HCT116 (cell line): ENCODE measurements at regions not wholly inside any gene's neighbourhood (a gene's known extent, or its start where the extent isn't known, plus 50 kb on each side); places are given as distances from the start of the nearest gene placed in this dataset.
A peak's percentile ranks its signal among the peaks of the same experiment; 100 is the strongest.

Source experiments
- ATAC-seq: fragments of 200-7000 bp; cut with Tn5 transposase; 2 replicates; pipeline ENCODE4 v1.9.1; 2020; ENCODE audit warnings: mild to moderate bottlenecking, moderate library complexity
- BruUV-seq: library from RNA; stranded (reverse); fragments of 400-500 nt; replicated peaks from 2 replicates; lab custom pipeline; 2021; lab: Mats Ljungman, UMichigan
- CTCF ChIA-PET: fragments of 300-600 bp; sonication (Branson Sonifier 250); formaldehyde crosslinking; loops from one replicate; lab custom pipeline; 2021; ENCODE audit warnings: antibody characterized with exemption; lab: Charles Lee
- POLR2A ChIA-PET: fragments of 300-600, 350-600 bp; sonication (Branson Sonifier 250); formaldehyde crosslinking; loops from one replicate; lab custom pipeline; 2021; ENCODE audit warnings: antibody characterized with exemption; lab: Charles Lee
- RAD21 ChIA-PET, 2 experiments: fragments of 300-600 bp; sonication (Branson Sonifier 250); formaldehyde crosslinking; loops; one replicate each; lab custom pipeline; 2023; ENCODE audit warnings: low total read pairs in 2 of 2; ENCODE audit not compliant: uncharacterized antibody in 2 of 2, unreplicated experiment in 2 of 2, low non-redundant PET in 1 of 2; lab: Charles Lee
- DNase-seq: peaks from one replicate; pipeline ENCODE4 v3.0.0-alpha.2; 2010; ENCODE audit warnings: low read depth, low spot score
- H2AFZ ChIP-seq: fragments of 200-600 bp; shearing (Covaris generic), sonication (generic); 2 replicates; pipeline ENCODE4 v1.6.1; 2017; ENCODE audit warnings: low read depth, mixed run types, mixed read lengths, antibody characterized with exemption, low read length; ENCODE audit not compliant: poor library complexity, severe bottlenecking
- H3K27ac ChIP-seq: 2 replicates; pipeline ENCODE4 v1.5.1; 2012; ENCODE audit warnings: low read depth, low read length
- H3K27me3 ChIP-seq: fragments of 200-600 bp; sonication (generic); 2 replicates; pipeline ENCODE4 v1.6.1; 2016; ENCODE audit warnings: mixed run types, low read length, mixed read lengths; ENCODE audit not compliant: insufficient read depth
- H3K36me3 ChIP-seq, 2 experiments: fragments of 200-500 bp in 1 of 2; fragments of 200-600 bp in 1 of 2; sonication (Bioruptor generic) in 1 of 2; sonication (generic) in 1 of 2; 2 replicates each; pipeline versions ENCODE4 v1.5.1 to v1.6.1; 2014 to 2016; ENCODE audit warnings: low read length in 2 of 2, inconsistent platforms in 1 of 2, mixed read lengths in 1 of 2, mixed run types in 1 of 2; ENCODE audit not compliant: insufficient read depth in 2 of 2, control insufficient read depth in 1 of 2
- H3K4me1 ChIP-seq, 2 experiments: fragments of 200-600 bp in 1 of 2; sonication (generic) in 1 of 2; 2 replicates each; pipeline versions ENCODE4 v1.5.1 to v1.6.1; 2012 to 2017; ENCODE audit warnings: low read length in 2 of 2, inconsistent platforms in 1 of 2, mild to moderate bottlenecking in 1 of 2, mixed read lengths in 1 of 2, mixed run types in 1 of 2, moderate library complexity in 1 of 2; ENCODE audit not compliant: insufficient read depth in 2 of 2, control insufficient read depth in 1 of 2
- H3K4me2 ChIP-seq: fragments of 200-600 bp; sonication (generic); 2 replicates; pipeline ENCODE4 v1.6.1; 2017; ENCODE audit warnings: mixed run types, low read length, mixed read lengths
- H3K4me3 ChIP-seq, 2 experiments: fragments of 200-600 bp in 1 of 2; sonication (generic) in 1 of 2; replicated peaks in 1 of 2; 2 replicates each; pipeline ENCODE4 v1.5.1; 2011 to 2016; ENCODE audit warnings: low read length in 2 of 2, control low read depth in 1 of 2, low read depth in 1 of 2, mild to moderate bottlenecking in 1 of 2, mixed read lengths in 1 of 2, mixed run types in 1 of 2
- H3K79me2 ChIP-seq: fragments of 200-600 bp; sonication (generic); 2 replicates; pipeline ENCODE4 v1.6.1; 2017; ENCODE audit warnings: mild to moderate bottlenecking, mixed run types, low read length, moderate library complexity, mixed read lengths; ENCODE audit not compliant: insufficient read depth
- H3K9ac ChIP-seq: fragments of 200-600 bp; sonication (generic); 2 replicates; pipeline ENCODE4 v1.6.1; 2016; ENCODE audit warnings: low read length, mixed read lengths
- H3K9me2 ChIP-seq: fragments of 200-600 bp; sonication (generic), shearing (Covaris generic); 2 replicates; pipeline ENCODE4 v1.6.1; 2017; ENCODE audit warnings: mixed run types, mild to moderate bottlenecking, moderate library complexity; ENCODE audit not compliant: insufficient read depth
- H3K9me3 ChIP-seq, 2 experiments: fragments of 200-500 bp in 1 of 2; fragments of 200-600 bp in 1 of 2; sonication (Bioruptor generic) in 1 of 2; sonication (generic) in 1 of 2; 2 replicates each; pipeline ENCODE4 v1.6.1; 2014 to 2017; ENCODE audit warnings: low read length in 2 of 2, mixed read lengths in 2 of 2, inconsistent platforms in 1 of 2, low read depth in 1 of 2, mild to moderate bottlenecking in 1 of 2, mixed run types in 1 of 2, moderate library complexity in 1 of 2; ENCODE audit not compliant: control insufficient read depth in 1 of 2, insufficient read depth in 1 of 2
- H4K20me1 ChIP-seq: fragments of 200-600 bp; sonication (generic), shearing (Covaris generic); 2 replicates; pipeline ENCODE4 v1.6.1; 2017; ENCODE audit warnings: mixed run types, mild to moderate bottlenecking, moderate library complexity; ENCODE audit not compliant: insufficient read depth
- ELF1 ChIP-seq: IDR thresholded peaks from 2 replicates; pipeline ENCODE4 v1.6.1; 2012; ENCODE audit warnings: low read depth, borderline replicate concordance
- RAD21 ChIP-seq: IDR thresholded peaks from 2 replicates; pipeline ENCODE4 v1.6.1; 2012; ENCODE audit warnings: low read depth, mild to moderate bottlenecking
- SIN3A ChIP-seq: IDR thresholded peaks from 2 replicates; pipeline ENCODE4 v1.6.1; 2012; ENCODE audit warnings: low read depth
- YY1 ChIP-seq: IDR thresholded peaks from 2 replicates; pipeline ENCODE4 v1.6.1; 2011; ENCODE audit warnings: low read length, low read depth, moderate library complexity, mild to moderate bottlenecking; ENCODE audit not compliant: insufficient replicate concordance; ENCODE audit errors: extremely low read depth
- intact Hi-C: fragments of 100-400 bp; cut with micrococcal nuclease; formaldehyde crosslinking; loops from 2 replicates; pipeline ENCODE4 v1.10.0; 2022
- TF ChIP-seq, protein P1 (sequence below), 3 experiments: fragments of 200-600 bp in 1 of 3; sonication (generic) in 1 of 3; IDR thresholded peaks in 2 of 3; conservative IDR thresholded peaks in 1 of 3; 2 replicates each; pipeline ENCODE4 v1.5.1; 2012 to 2017; ENCODE audit warnings: low read depth in 2 of 3, low read length in 2 of 3, antibody characterized with exemption in 1 of 3, borderline replicate concordance in 1 of 3, control low read depth in 1 of 3, mild to moderate bottlenecking in 1 of 3, mixed read lengths in 1 of 3, mixed run types in 1 of 3, moderate library complexity in 1 of 3; ENCODE audit not compliant: insufficient read depth in 1 of 3

DNA sequence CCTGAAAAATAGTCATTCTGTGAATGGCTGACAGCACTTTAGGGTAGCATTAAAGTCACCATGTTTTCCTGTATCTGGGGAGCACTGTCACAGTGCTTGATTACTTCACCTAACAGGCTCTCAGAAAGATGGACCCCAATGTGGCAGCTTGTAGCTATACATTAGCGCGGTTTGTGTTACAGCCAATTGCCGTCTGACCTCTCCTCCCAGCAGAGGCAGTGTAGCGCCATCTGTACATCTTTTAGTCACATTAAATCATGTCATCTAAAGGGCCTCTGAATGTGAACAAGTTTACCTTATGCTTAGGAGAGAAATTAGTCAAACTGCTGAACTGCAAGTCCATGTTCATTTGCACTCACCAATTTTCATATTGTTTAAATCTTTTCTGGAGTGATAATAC lies 113.7 kb downstream of the LMO3 start:
- ChIA-PET CTCF (no interaction called here), RAD21 (no interaction called here)
- Histone ChIP-seq H3K9me3 (no peaks in the 10 kb centered on the region), H3K9ac (no peak overlapping the region)
- no peak for ATAC-seq
- no peak for TF ChIP-seq SIN3A
- no peak for TF ChIP-seq YY1
- TF ChIP-seq, protein P1, sequence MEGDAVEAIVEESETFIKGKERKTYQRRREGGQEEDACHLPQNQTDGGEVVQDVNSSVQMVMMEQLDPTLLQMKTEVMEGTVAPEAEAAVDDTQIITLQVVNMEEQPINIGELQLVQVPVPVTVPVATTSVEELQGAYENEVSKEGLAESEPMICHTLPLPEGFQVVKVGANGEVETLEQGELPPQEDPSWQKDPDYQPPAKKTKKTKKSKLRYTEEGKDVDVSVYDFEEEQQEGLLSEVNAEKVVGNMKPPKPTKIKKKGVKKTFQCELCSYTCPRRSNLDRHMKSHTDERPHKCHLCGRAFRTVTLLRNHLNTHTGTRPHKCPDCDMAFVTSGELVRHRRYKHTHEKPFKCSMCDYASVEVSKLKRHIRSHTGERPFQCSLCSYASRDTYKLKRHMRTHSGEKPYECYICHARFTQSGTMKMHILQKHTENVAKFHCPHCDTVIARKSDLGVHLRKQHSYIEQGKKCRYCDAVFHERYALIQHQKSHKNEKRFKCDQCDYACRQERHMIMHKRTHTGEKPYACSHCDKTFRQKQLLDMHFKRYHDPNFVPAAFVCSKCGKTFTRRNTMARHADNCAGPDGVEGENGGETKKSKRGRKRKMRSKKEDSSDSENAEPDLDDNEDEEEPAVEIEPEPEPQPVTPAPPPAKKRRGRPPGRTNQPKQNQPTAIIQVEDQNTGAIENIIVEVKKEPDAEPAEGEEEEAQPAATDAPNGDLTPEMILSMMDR (IDR thresholded peaks at IDR 0.05 in 2 of 3, conservative IDR thresholded peaks at IDR 0.05 in 1 of 3; ENCODE audit: borderline replicate concordance in 1 of 3, insufficient read depth in 1 of 3, low read depth in 2 of 3, low read length in 2 of 3), result 0 out of 6 replicates have a peak, but pooled peaks of 1 of the 3 experiments have one; percentile 9
- peak; percentile 8; the same call in 1 of the 2 replicates for TF ChIP-seq RAD21
- TF ChIP-seq ELF1, result no peak
- TF ChIP-seq, all 23 proteins: peak for 2
- H3K27me3 ChIP-seq, result no peaks in the 10 kb centered on the region
- DNase-seq, result no peak
- no peak overlapping the region for H3K4me2 ChIP-seq
- POLR2A ChIA-PET, result no interaction called here
- no peaks in the 10 kb centered on the region for H3K79me2 ChIP-seq
- no peak overlapping the region for H3K4me3 ChIP-seq
- H2AFZ ChIP-seq, result no peak overlapping the region
- no peak overlapping the region for H3K27ac ChIP-seq
- no peaks in the 10 kb centered on the region for H3K36me3 ChIP-seq
- H3K9me2 ChIP-seq, result no peaks in the 10 kb centered on the region
- no peaks in the 10 kb centered on the region for H4K20me1 ChIP-seq
- BruUV-seq, result no TSS peak
- intact Hi-C loops, result no loop called here
- H3K4me1 ChIP-seq, result no peaks in the 10 kb centered on the region
